ENCODE measurements at regions not wholly inside any gene's neighbourhood (a gene's known extent, or its start where the extent isn't known, plus 50 kb on each side); places are given as distances from the start of the nearest gene placed in this dataset.

DNA sequence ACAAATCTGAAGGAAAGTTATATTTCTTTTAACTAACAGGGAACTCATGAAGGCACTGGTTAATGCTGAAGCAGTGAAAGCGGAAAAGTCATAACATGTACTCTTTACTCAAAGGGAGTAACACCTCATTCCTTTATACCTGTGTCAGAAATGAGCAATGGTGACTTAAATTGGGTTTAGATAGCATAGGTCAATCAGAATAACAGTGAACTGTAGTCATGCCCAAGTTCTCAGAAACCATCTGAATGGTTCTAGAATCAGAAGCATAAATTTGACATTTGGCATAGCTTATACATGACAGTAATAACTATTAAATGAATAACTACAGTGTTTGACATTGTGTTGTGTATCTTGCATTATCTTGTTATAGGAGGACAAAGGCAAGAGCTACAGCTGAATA, 382.0 kb downstream of the NUF2 start:
- TF ChIP-seq, protein P1, sequence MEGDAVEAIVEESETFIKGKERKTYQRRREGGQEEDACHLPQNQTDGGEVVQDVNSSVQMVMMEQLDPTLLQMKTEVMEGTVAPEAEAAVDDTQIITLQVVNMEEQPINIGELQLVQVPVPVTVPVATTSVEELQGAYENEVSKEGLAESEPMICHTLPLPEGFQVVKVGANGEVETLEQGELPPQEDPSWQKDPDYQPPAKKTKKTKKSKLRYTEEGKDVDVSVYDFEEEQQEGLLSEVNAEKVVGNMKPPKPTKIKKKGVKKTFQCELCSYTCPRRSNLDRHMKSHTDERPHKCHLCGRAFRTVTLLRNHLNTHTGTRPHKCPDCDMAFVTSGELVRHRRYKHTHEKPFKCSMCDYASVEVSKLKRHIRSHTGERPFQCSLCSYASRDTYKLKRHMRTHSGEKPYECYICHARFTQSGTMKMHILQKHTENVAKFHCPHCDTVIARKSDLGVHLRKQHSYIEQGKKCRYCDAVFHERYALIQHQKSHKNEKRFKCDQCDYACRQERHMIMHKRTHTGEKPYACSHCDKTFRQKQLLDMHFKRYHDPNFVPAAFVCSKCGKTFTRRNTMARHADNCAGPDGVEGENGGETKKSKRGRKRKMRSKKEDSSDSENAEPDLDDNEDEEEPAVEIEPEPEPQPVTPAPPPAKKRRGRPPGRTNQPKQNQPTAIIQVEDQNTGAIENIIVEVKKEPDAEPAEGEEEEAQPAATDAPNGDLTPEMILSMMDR (conservative IDR thresholded peaks at IDR 0.05; ENCODE audit: low read length) = no peak
- no peak for TF ChIP-seq EZH2phosphoT487 (IDR thresholded peaks at IDR 0.05; ENCODE audit: borderline replicate concordance, low read depth, low read length)
